IPS-18c (cell line): ENCODE measurements at regions not wholly inside any gene's neighbourhood (a gene's known extent, or its start where the extent isn't known, plus 50 kb on each side); places are given as distances from the start of the nearest gene placed in this dataset.
"Not testable (repeated sequence)": the region's sequence is repeated elsewhere in the genome, so short reads cannot be mapped to it uniquely, and the experiment has no call there.

Source experiments
- H3K4me3 ChIP-seq: 2 replicates; pipeline ENCODE4 v1.7.0; 2013; ENCODE audit warnings: low read depth, mild to moderate bottlenecking, low read length, moderate library complexity; ENCODE audit not compliant: insufficient read depth
- H3K9me3 ChIP-seq: one replicate; pipeline ENCODE4 v1.6.1; 2013; ENCODE audit warnings: mild to moderate bottlenecking, low read length, moderate library complexity; ENCODE audit not compliant: control insufficient read depth, insufficient read depth

GRCh38 chr7:9022456-9022855 lies 589.0 kb downstream of the NXPH1 start:
- Histone ChIP-seq H3K9me3 (no peaks in the 10 kb centered on the region), H3K4me3 (no peak overlapping the region)

- no peak overlapping the region for H3K4me3 ChIP-seq
- H3K9me3 ChIP-seq, result no peaks in the 10 kb centered on the region
These were observed 590.4 kb downstream of the NXPH1 start for GRCh38 chr7:9023675-9024294.

- no peaks in the 10 kb centered on the region for H3K9me3 ChIP-seq
- no peak overlapping the region for H3K4me3 ChIP-seq
These were observed 592.7 kb downstream of the NXPH1 start for GRCh38 chr7:9026121-9026520.

DNA sequence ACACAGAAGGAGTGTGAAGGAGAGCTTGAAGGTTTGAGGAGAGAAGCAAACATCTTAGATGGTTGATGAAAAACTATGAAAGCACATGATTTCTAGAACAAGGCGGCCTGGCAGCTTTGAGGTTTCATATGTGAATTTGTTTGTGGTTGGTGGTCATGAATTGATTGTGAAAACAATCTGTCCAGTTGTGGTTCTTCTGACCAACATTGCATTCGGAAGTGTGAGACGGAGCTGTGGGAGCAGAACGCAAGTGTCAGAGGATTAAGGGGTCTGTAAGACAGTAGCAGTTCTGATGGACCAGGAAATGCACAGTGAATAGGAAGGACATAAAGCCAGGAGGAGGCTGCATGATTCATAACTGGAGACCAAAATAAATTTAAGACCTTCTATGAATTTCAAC lies 594.6 kb downstream of the NXPH1 start:
- Histone ChIP-seq H3K9me3 (no peaks in the 10 kb centered on the region), H3K4me3 (no peak overlapping the region)

GRCh38 chr7:9029681-9030530 lies 596.5 kb downstream of the NXPH1 start:
- no peaks in the 10 kb centered on the region for H3K9me3 ChIP-seq
- no peak overlapping the region for H3K4me3 ChIP-seq

DNA sequence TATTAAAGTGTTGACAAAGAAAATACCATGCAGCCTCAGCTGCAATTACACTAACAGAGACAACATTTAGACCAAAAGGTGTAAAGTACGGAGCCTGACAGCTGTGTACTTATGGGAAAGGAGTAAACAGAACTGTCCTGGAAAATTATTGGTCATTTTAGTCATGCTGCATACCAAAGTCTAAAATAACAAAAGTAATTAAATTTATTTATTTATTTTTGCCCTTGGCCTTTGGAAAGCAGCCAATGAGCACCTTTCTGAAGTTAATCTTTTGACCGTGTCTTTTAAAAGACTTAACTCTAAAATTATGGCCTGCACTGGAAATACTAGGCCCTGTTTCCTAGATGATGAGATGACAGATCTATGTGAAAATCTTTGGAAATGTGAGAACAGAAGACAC lies 597.6 kb downstream of the NXPH1 start:
- Histone ChIP-seq H3K4me3 (no peak overlapping the region), H3K9me3 (no peaks in the 10 kb centered on the region)

- no peak overlapping the region for H3K4me3 ChIP-seq
These were observed 598.0 kb downstream of the NXPH1 start for GRCh38 chr7:9031386-9031785.

GRCh38 chr7:9036080-9036479 lies 602.7 kb downstream of the NXPH1 start:
- no peak overlapping the region for H3K4me3 ChIP-seq
- H3K9me3 ChIP-seq, result no peaks in the 10 kb centered on the region

More at GRCh38 chr7:9031386-9031785, 598.0 kb downstream of the NXPH1 start:
- H3K9me3 ChIP-seq, result no peaks in the 10 kb centered on the region

DNA sequence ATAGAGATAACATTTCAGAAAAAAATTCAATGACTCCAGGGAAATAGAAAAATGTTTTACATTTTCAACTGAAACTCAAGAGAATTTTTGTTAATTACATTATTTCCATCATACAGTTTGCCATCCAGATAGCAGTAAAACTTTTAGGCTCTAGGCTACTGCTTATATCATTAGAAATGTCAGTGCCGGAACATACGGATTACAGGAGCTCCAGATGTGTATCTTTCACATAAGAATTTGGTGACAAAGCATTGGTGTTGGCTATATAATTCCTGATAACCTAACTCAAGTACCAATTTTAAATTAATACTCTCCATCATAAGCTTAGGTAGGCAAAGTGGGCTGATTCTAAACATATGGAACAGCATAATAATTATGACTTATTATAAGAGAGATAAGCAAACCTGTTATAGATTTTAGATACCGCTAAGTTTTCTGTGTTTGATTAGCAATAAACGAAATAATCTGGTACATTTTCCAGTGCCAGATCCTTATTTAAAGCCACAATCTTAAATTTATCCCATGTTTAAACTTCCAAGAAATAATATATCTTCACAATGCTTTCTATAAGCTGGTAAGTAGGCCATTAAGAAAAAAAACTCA lies 637.9 kb downstream of the NXPH1 start:
- Histone ChIP-seq H3K4me3 (no peak overlapping the region), H3K9me3 (no peaks in the 10 kb centered on the region)

GRCh38 chr7:9075774-9076173 lies 642.4 kb downstream of the NXPH1 start:
- H3K4me3 ChIP-seq, H3K9me3 ChIP-seq: not testable (repeated sequence)

- Histone ChIP-seq H3K9me3 (no peaks in the 10 kb centered on the region), H3K4me3 (no peak overlapping the region)
These were observed 648.8 kb downstream of the NXPH1 start for GRCh38 chr7:9082203-9082602.

- H3K9me3 ChIP-seq, result no peaks in the 10 kb centered on the region
- H3K4me3 ChIP-seq, result no peak overlapping the region
These were observed 650.4 kb downstream of the NXPH1 start for GRCh38 chr7:9083837-9084236.

DNA sequence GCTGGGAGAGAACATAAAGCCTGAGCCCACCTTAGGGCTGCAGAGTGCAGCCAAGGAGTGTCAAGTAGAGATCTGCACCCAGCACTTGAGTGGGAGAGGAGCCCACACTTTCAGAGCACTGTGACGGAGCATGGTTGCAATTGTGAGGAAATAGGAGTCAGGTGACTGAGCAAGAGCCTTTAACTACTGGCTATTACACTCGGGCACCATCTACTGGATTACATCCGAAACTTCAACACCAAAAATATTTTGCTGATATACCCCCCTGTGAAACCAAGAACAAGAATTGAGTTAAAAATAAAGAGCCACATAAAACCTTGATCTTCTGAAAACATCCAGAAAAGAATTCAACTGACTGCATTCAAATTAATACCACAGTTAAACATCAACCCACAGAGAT lies 657.9 kb downstream of the NXPH1 start:
- Histone ChIP-seq H3K9me3 (no peaks in the 10 kb centered on the region), H3K4me3 (no peak overlapping the region)

DNA sequence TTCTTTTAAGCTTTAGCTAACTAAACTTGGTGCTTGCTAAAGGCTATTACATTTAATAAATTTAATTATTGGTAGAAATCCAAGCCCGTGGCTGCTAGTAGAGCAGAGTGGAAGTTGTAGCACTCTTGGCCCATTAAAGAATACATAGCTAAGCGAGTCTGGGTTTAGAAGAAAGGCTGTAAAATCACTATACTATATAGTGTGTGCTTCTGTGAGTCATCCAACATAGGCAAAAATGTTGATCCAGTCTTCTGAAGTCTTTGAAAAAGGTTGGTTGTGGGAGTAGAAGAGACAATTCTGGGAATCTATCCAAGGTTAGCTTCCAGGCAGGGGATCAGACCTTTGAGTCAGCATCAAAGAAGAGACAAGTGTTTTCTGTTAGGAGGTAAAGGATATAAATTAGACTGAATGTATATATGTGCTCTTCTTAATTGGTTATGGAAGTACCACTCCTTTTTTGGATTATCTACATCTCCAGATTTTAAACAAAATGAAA lies 664.2 kb downstream of the NXPH1 start:
- no peaks in the 10 kb centered on the region for H3K9me3 ChIP-seq
- H3K4me3 ChIP-seq, result no peak overlapping the region

DNA sequence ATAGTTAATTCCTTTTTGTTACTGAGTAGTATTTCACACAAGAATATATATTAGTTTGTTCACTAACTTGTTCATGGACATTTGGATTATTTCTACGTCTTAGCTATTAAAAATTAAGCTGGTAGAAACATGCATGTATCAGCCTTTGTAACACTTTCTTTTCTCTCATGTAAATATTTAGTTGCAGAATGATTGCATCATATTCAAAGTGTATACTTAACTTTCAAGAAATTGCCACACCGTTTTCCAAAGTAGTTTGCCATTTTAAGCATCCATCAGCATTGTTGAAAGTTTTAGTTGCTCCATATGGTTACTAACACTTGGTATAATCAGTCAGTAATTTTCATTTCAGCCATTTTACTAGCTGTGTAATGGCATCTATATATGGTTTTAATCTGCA lies 666.9 kb downstream of the NXPH1 start:
- Histone ChIP-seq H3K9me3 (no peaks in the 10 kb centered on the region), H3K4me3 (no peak overlapping the region)

DNA sequence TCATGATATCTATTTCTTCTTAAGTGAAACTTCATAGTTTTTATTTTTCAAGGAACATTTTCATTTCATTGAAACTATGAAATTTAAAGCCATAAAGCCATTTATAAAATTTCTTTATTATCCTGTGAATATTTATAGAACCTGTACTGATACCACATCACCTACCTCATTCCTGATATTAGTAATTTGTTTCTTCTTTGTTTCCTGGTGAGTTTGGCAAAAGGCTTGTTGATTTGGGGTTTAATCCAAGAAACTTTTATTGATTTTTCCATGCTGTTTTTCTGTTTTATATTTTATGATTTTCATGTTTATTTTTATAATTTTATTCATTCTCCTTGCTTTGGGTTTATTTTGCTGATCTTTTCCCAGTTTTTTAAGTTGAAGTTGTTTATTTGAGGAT lies 669.4 kb downstream of the NXPH1 start:
- H3K4me3 ChIP-seq, result no peak overlapping the region
- no peaks in the 10 kb centered on the region for H3K9me3 ChIP-seq

GRCh38 chr7:9106747-9107146 lies 673.3 kb downstream of the NXPH1 start:
- Histone ChIP-seq H3K4me3 (no peak overlapping the region), H3K9me3 (no peaks in the 10 kb centered on the region)

GRCh38 chr7:9120331-9120730 lies 686.9 kb downstream of the NXPH1 start:
- H3K4me3 ChIP-seq, result no peak overlapping the region
- no peaks in the 10 kb centered on the region for H3K9me3 ChIP-seq
